Osteoblast (primary cell): ENCODE measurements at regions not wholly inside any gene's neighbourhood (a gene's known extent, or its start where the extent isn't known, plus 50 kb on each side); places are given as distances from the start of the nearest gene placed in this dataset.
A peak's percentile ranks its signal among the peaks of the same experiment; 100 is the strongest.

Experiments used
- DNase-seq: peaks from one replicate; pipeline ENCODE4 v3.0.0; 2011; ENCODE audit warnings: low spot score, mixed read lengths; ENCODE audit not compliant: insufficient read length; ENCODE audit errors: missing footprints
- H2AFZ ChIP-seq: 2 replicates; pipeline ENCODE4 v1.6.0; 2011; ENCODE audit warnings: mild to moderate bottlenecking, low read length
- H3K27ac ChIP-seq: 2 replicates; pipeline ENCODE4 v1.5.1; 2011; ENCODE audit warnings: mild to moderate bottlenecking, low read depth, low read length, moderate library complexity
- H3K27me3 ChIP-seq: 2 replicates; pipeline ENCODE4 v1.6.0; 2012; ENCODE audit warnings: mild to moderate bottlenecking, control low read depth, inconsistent platforms, low read length, moderate library complexity; ENCODE audit not compliant: insufficient read depth
- H3K36me3 ChIP-seq: 2 replicates; pipeline ENCODE4 v1.5.1; 2011; ENCODE audit warnings: mild to moderate bottlenecking, low read length, control low read depth, moderate library complexity; ENCODE audit not compliant: insufficient read depth
- H3K4me1 ChIP-seq: 2 replicates; pipeline ENCODE4 v1.5.1; 2011; ENCODE audit warnings: mild to moderate bottlenecking, low read length, control low read depth, moderate library complexity; ENCODE audit not compliant: insufficient read depth
- H3K4me2 ChIP-seq: 2 replicates; pipeline ENCODE4 v1.6.0; 2011; ENCODE audit warnings: mild to moderate bottlenecking, low read length; ENCODE audit not compliant: insufficient read depth
- H3K4me3 ChIP-seq: fragments of 200-600 bp; sonication (generic); 3 replicates; pipeline ENCODE4 v1.5.1; 2012; ENCODE audit warnings: mild to moderate bottlenecking, low read length, inconsistent platforms; ENCODE audit not compliant: insufficient read depth
- H3K79me2 ChIP-seq: 2 replicates; pipeline ENCODE4 v1.6.0; 2012; ENCODE audit warnings: mild to moderate bottlenecking, low read length, control low read depth, inconsistent platforms; ENCODE audit not compliant: insufficient read depth
- H3K9me3 ChIP-seq: 2 replicates; pipeline ENCODE4 v1.5.1; 2011; ENCODE audit warnings: low read depth, low read length, control low read depth
- H4K20me1 ChIP-seq: 2 replicates; pipeline ENCODE4 v1.6.0; 2012; ENCODE audit warnings: mild to moderate bottlenecking, low read length, control low read depth; ENCODE audit not compliant: insufficient read depth
- TF ChIP-seq, protein P1 (sequence below): IDR thresholded peaks from 2 replicates; pipeline ENCODE4 v1.5.1; 2011; ENCODE audit warnings: mild to moderate bottlenecking, low read depth, low read length, moderate library complexity; ENCODE audit errors: extremely low read depth

DNA sequence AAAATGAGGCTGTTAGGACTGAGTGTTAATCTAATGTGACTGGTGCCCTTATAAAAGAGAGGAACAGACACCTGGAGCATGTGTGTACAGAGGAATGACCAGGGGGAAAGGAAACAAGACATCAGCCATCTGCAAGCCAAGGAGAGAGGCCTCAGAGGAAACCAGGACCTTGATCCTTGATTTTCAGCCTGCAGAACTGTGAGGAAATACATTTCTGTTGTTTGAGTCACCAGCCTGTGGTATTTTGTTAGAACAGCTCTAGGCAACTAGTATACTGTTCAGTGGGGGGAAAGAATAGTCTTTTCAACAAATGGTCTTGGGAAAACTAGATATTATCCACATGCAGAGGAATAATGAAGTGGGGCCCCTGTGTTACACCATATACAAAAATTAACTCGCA, 80.6 kb downstream of the CCR1 start:
- H4K20me1 ChIP-seq: no peaks in the 10 kb centered on the region
- DNase-seq: no peak
- no peaks in the 10 kb centered on the region for H3K36me3 ChIP-seq
- H3K4me3 ChIP-seq: no peak overlapping the region
- no peaks in the 10 kb centered on the region for H3K9me3 ChIP-seq
- TF ChIP-seq, protein P1, sequence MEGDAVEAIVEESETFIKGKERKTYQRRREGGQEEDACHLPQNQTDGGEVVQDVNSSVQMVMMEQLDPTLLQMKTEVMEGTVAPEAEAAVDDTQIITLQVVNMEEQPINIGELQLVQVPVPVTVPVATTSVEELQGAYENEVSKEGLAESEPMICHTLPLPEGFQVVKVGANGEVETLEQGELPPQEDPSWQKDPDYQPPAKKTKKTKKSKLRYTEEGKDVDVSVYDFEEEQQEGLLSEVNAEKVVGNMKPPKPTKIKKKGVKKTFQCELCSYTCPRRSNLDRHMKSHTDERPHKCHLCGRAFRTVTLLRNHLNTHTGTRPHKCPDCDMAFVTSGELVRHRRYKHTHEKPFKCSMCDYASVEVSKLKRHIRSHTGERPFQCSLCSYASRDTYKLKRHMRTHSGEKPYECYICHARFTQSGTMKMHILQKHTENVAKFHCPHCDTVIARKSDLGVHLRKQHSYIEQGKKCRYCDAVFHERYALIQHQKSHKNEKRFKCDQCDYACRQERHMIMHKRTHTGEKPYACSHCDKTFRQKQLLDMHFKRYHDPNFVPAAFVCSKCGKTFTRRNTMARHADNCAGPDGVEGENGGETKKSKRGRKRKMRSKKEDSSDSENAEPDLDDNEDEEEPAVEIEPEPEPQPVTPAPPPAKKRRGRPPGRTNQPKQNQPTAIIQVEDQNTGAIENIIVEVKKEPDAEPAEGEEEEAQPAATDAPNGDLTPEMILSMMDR: no peak
- peak overlapping the region; percentile 20 for H3K4me2 ChIP-seq
- peak overlapping the region; percentile 23 for H2AFZ ChIP-seq
- peak overlapping the region; percentile 31 for H3K27ac ChIP-seq
- H3K79me2 ChIP-seq: no peaks in the 10 kb centered on the region
- peaks cover 5% of the 10 kb centered on the region for H3K27me3 ChIP-seq
- peaks cover 11% of the 10 kb centered on the region for H3K4me1 ChIP-seq

DNA sequence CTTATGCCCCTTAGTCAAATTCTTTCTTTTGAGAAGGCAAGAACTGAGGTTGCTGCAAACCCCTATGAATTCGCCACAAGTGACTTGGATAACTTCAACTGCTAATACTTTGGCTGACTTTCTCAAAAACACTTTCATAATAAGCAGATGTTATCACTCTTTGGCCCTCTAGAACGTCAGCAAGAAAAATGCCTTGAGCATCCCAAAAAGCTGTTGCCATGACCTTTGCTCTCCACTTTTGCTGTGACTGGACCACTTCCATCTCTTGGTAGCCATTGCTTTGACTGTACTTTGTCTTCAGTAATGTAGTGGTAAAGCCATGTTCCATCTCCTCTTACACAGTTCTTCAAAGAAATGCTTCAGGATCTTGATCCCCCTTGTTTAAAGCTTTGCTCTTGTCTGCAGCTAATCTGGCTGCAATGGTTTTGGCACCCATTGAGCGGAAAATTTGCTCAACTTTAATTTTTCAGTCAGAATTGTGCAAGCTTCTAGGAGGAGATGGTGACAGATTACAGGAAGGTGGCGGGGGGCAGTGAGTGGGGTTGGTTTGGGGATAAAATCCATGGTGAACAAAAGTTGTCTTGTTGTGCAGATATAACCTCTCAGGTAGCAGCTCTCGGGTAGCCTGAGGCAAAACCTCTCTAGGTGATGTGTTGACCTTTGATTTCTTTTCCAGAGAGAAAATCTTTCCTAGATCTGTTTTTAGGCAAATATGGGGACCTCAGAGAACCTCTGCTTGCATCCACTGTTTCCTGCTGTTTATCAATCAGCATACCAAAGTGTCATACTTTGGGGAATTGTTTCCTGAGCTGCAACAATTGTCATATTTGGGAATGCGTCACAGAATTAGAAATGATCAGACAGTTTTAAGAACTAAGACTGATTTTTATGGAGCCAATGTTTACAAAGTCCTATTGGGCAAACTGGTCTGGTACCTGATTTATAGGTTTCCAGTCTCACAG, 83.6 kb downstream of the CCR1 start:
- H2AFZ ChIP-seq: no peak overlapping the region
- no peaks in the 10 kb centered on the region for H3K79me2 ChIP-seq
- TF ChIP-seq, protein P1: no peak
- peaks cover 9% of the 10 kb centered on the region for H3K27me3 ChIP-seq
- no peaks in the 10 kb centered on the region for H3K36me3 ChIP-seq
- H3K4me3 ChIP-seq: no peak overlapping the region
- H3K9me3 ChIP-seq: no peaks in the 10 kb centered on the region
- peaks cover 11% of the 10 kb centered on the region for H3K4me1 ChIP-seq
- no peaks in the 10 kb centered on the region for H4K20me1 ChIP-seq
- no peak overlapping the region for H3K27ac ChIP-seq
- no peak for DNase-seq
- no peak overlapping the region for H3K4me2 ChIP-seq

DNA sequence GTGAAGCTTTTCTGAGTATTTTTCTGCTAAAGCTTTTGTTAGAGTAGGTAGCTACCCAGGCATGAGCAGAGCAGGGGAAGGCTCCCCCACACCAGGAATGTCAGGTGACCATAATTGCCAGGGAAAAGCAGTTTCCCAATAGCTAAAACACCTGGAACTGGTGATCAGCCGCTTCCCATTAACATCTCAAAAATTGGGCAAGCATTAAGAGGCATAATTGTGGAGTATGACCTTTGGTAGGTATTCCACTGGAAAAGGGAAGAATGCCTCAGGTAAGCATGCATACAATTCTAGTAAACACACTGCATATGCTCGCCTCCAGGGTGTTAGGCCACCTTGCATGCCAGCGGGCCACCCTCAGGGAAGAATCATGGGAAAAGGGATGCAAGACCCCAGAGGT, 84.5 kb downstream of the CCR1 start:
- H3K27me3 ChIP-seq: peaks cover 9% of the 10 kb centered on the region
- H2AFZ ChIP-seq: no peak overlapping the region
- H3K4me2 ChIP-seq: no peak overlapping the region
- no peaks in the 10 kb centered on the region for H3K36me3 ChIP-seq
- H3K4me1 ChIP-seq: peaks cover 11% of the 10 kb centered on the region
- H3K4me3 ChIP-seq: no peak overlapping the region
- DNase-seq: no peak
- no peaks in the 10 kb centered on the region for H3K79me2 ChIP-seq
- TF ChIP-seq, protein P1: no peak
- H3K27ac ChIP-seq: no peak overlapping the region
- no peaks in the 10 kb centered on the region for H3K9me3 ChIP-seq
- H4K20me1 ChIP-seq: no peaks in the 10 kb centered on the region

DNA sequence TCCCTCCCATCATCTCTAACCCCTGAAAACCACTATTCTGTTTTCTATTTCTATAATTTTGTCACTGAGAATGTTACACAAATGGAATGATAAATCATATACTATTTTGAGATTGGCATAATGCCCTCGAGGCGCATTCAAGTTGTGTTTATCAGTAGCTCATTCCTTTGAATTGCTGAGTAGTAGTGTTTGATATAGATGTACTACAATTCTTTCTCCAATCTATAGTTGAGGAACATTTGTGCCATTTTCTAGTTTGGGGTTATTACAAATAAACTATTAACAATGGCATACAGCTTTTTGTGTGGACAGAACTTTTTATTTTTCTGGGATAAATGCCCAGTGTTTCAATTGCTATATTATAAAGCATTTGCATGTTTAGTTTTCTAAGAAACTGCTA, 86.0 kb downstream of the CCR1 start:
- Histone ChIP-seq H3K9me3 (no peaks in the 10 kb centered on the region), H3K27ac (no peak overlapping the region), H2AFZ (no peak overlapping the region), H4K20me1 (no peaks in the 10 kb centered on the region), H3K4me2 (no peak overlapping the region), H3K36me3 (no peaks in the 10 kb centered on the region), H3K79me2 (no peaks in the 10 kb centered on the region), H3K27me3 (peaks cover 9% of the 10 kb centered on the region), H3K4me1 (peaks cover under 1% of the 10 kb centered on the region), H3K4me3 (no peak overlapping the region)
- TF ChIP-seq, protein P1: no peak
- no peak for DNase-seq
